Stimulated activated CD8-positive, alpha-beta memory T cell treated with anti-CD3 and anti-CD28 coated beads, Interleukin-12 subunit alpha, Interleukin-12 subunit beta, amount 100 ng/mL, for 1 hour (primary cell): ENCODE measurements at regions not wholly inside any gene's neighbourhood (a gene's known extent, or its start where the extent isn't known, plus 50 kb on each side); places are given as distances from the start of the nearest gene placed in this dataset.

Experiments used
- DNase-seq: peaks from one replicate; pipeline ENCODE4 v3.0.0-alpha.2; 2020; ENCODE audit warnings: low read depth

DNA sequence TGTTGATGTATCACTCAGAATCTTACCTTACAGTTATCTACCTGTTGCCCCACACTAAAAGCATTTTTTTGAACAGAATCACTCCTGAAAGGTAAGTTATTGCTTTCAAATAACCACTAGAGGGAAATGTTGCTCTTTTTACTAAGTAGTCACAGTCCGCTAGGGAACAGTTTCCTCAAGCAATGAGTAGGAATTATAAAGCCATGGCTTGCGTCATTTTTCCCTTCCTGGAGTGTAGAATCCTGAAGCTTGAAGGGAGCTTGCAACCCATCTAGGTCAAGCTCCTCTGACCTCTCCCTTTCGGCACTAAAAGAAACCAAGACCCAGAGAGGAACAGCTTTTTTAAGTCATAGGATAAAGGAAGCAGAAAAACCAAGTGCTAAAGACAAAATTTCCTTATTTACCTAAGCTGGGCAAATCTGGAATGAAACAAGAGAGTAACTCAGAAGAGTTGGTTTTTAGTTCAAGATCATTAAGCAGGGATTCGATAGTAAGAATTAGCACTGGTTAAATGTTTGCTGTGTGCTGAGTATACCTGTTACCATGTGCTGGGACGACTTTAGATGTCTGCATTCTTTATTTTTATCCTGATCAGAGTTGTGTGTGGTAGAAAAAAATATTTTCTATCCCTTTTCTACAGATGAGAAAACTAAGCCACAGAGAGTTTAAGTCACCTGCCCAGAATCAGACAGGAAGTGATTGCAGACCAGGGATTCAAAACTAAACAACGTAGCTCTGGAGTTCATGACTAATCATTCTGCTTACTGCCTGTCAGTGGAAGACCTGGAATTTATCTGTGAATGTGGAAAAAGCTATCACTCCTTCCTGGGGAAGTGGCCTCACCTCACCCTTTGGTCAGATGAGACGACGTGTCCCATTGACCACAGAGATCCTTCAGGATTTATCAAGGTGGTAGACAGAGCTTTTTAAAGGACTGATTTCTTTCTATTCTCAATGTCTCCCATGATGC is 631.5 kb downstream of the RAB28 start:
- DNase-seq, result no peak

DNA sequence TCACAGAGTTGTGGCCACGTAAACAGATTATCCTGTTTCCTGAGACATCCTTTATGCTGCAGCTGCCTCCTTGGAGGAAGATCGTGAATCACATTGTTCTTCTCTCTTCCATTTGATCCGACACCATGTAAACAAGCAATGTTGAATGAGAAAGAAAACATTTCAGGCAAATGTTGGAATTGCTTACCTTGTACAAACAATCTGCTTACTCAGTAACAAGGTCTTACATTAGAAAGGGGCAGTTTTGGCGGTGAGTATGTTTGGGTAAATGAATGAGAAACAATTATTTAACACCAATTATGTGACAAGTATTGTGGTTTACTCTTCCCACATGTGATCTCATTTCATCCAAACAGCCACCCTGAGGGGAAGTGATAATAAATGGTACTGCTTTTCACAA is 637.8 kb downstream of the RAB28 start:
- no peak for DNase-seq

DNA sequence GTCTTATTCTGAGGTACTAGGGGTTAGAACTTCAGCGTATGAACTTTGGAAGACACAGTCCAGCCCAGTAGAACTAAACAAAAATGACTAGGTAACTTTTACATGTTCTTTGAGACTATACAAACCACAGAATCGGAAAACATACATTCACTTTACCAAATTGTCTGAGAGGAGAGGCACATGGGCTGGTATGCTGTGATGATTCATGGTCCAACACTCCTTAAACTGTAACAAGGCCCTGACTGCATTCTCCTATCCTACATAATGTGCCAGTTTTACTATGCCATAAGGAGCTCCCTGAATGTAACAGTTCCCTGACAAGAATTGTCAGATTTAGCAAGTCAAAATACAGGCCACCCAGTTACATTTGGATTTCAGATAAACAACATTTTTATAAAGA is 640.0 kb downstream of the RAB28 start:
- DNase-seq, result no peak

DNA sequence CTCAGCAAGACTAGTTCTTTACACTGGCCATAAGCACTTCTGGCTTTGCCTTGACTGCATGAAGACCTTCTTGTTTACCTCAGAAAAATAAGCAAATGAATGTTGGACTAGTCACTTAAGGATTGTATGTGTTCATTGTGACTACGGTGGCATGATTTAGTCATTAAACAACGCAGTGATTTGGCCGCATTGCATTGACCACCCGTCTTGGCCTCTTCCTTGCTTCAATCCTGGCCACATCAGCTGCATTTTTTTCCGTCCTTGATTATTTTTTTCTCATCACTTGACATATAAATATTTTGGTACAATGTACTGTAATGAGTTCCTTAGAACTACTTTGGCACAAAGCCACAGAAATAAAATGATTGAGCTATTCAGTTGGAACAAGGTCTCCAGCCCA is 656.2 kb downstream of the RAB28 start:
- no peak for DNase-seq

DNA sequence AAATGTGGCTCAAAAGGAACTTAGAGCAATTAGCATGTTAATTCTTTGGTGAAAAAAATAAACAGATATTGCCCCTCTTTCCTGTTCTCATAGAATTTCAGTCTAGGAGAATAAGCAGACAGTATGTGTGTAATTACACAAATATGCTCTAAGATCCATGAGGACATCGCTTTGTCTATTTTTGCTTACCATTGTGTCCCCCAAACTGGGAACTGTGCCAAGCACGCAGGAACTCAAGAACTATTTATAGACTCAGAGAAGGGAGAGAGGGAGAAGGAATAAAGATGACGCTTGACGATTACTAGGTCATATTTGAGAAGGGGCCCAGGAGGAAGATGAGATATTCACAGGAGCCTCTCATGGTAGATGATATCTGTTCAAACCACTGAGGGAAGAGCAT is 692.6 kb downstream of the RAB28 start:
- no peak for DNase-seq

DNA sequence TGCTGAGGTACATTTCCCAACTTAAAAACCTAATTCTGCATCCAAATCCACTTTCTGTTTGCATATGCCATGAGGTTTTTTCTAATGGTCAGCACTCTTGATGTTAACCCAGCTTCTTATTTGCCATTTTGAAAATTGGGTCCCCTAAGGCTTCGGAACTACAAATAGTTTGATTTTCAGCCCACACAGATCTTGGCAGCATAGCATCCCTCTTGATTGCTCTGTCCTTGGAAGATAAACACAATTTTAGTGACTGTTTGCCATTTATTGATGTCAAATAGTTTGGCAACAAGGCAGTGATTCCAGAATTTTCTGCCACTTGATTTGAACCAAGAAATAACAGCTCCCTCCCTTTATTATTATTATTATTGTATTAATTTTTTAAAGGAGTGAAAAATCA is 696.9 kb downstream of the RAB28 start:
- no peak for DNase-seq

DNA sequence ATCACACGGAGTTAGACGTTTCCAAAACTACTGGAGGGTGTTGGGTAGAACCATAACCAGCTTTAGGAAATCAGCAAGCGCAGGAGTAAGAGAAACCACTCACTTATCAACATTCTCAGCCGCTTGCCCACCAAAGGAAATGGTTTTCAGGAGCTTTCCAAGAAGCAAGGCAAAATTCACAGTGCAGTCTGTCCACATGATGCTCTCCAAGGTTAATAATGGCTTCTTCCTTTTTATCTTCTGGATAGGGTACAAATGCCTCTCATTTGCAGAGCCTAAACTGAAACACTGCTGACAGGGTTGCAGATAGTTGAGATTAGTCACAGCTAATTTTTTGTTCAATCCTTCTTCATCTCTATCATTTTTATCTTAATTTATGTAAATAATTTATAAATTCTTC is 705.4 kb downstream of the RAB28 start:
- no peak for DNase-seq

- no peak for DNase-seq
These were observed 705.9 kb downstream of the RAB28 start for GRCh38 chr4:12778191-12778590.

DNA sequence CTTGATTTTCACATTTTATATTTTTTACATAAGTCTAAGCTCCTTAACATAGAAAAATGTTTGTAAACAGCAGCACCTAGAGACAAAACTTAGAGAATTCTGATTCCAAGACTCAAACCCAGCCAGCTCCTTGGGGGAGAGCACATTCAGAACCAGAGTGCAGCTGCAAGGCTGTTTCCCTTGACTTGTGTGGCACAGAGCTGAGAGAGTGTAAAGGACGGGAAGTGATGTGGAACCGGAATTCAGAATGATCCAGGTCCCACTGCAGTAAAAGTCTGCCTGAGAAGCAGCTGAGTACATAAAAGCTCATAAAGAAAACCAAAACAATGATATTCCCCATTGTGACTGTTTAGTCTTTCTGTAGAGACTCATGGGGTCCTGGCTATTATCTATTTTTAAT is 713.8 kb downstream of the RAB28 start:
- DNase-seq, result no peak

GRCh38 chr4:12761694-12762093 is 722.4 kb downstream of the RAB28 start:
- no peak for DNase-seq

DNA sequence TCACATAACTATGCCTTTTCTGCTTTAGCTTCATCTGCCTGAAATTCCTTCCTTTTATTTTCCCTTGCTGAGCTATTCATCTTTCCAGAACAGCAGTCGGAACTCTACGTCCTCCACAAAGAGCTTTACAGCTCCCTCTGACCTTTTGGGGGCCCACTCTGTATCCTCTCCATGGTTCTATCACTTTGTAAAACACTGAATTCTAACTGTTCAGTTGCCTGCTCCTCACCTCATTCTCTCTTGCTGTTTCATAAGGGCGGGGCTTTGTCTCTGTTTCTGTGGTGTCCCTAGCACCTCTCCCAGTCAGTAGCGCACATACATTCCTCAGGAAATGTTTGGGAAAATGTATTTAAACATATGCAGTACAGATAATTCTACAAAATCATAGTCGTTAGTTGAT is 737.0 kb downstream of the RAB28 start:
- DNase-seq, result no peak

DNA sequence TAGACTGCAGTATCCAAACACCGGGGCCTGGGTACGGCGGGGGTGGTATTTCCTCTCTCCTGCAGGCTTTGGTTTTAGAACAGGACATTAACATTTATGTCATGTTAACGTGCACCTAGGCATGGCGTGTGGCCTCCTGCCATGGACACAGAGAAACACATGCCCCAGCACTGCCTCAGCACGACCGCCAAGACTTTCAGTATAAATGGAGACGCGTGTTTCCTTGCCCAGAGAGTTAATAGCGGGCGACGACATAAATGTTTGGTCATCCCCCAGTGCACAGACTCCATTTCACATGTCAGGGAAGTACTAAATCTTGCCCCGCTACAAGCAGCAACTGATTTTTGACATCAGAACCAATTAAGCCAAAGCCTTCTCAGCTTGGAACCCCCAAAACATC is 737.9 kb downstream of the RAB28 start:
- DNase-seq, result no peak

GRCh38 chr4:12734586-12734985 is 749.6 kb downstream of the RAB28 start:
- no peak for DNase-seq

GRCh38 chr4:12729384-12729783 is 754.8 kb downstream of the RAB28 start:
- no peak for DNase-seq

GRCh38 chr4:12724510-12724909 is 759.6 kb downstream of the RAB28 start:
- no peak for DNase-seq

- no peak for DNase-seq
These were observed 760.2 kb downstream of the RAB28 start for GRCh38 chr4:12723849-12724447.

DNA sequence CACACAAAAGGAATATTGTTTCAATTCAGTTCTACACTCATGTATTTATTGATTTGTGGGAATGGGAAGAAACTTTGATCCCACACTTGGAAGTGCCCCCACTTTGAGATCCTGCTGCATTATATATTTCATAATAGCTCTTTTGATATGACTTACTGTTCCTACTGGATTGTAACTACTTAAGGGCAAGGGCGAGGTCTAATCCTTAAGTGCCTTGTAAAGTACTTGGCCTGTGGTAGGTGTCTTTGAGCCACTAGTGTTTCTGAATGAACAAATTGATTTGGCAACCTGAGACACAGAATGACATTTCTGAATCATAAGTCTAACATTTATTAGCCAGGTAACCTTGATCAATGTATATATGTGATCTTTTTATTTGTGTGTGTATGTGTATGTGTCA is 767.2 kb downstream of the RAB28 start:
- no peak for DNase-seq

- DNase-seq, result no peak
These were observed 771.3 kb downstream of the RAB28 start for GRCh38 chr4:12712648-12713339.

DNA sequence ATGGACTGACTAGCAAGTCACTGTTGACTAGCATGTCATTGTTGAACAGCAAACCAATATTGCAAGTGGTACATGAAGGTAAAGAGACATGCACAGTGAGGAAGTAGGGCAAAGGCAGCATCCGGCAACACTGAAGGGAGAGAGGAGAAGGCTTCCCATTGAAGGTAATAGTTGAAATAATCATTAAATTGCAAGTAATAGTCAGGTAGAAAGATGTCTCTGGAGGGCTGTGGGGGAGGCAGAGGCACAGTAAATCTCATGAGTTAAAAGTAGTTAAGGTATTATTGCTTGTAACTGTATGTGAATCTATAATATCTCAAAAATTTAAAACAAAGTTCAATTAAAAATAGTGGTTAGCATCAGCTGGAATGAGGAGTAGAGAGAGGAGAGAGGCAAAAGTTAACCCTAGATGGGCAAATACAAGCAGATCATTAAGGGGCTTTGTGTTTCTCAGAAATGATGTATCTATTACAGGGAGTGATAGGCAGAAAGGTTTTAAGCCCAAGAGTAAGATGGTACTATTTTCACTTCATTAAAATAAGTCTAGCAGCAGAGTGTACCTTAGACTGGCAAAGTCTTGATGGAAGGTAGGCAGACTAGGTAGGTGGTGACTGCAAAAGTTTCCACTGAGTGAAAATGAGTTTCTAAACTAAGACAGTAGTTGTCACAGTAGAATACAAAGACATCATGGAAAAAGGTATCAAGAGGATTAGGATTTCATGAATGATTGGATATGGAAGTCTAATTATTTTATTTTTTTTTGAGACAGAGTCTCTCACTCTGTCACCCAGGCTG is 776.6 kb downstream of the RAB28 start:
- no peak for DNase-seq

DNA sequence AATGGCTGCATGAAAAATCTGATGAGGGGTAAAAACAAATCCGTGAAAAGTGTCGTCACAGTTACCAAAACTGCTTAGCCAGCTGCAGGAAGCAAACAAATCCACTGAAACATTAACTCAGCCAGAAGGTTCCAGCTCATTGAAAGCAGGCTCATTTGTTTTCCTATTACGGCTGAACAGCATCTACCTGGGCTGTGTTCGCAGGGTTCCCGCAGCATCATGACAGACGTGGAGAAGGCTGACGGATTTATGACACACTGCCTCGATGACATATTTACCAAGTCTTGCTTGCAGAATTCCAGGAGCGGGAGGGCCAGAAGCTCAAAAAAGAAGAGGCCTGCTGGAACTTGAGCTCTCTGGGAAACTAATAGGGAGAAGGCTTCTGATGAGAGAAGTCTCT is 781.1 kb downstream of the RAB28 start:
- no peak for DNase-seq

GRCh38 chr4:12701384-12701783 is 782.8 kb downstream of the RAB28 start:
- no peak for DNase-seq

DNA sequence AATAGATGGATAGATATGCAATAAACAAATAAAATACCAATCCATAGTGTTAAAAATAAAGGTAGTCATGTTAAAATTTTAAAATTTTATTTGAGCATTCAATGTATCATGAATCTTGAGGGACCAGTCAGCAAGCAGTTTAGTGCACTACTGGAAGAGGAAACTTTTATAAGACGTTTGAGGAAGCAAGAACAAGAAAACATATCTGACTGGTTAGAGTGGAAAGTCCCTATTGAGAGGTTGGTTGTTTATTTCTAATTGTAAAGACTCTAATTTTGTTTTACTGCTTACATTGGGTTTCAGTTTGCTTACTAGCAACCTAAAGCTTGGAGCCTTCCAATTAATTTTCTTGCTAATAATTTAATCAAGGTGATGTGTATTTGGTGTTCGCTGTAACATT is 786.2 kb downstream of the RAB28 start:
- DNase-seq, result no peak
